GM19324 (cell line): ENCODE measurements at regions not wholly inside any gene's neighbourhood (a gene's known extent, or its start where the extent isn't known, plus 50 kb on each side); places are given as distances from the start of the nearest gene placed in this dataset.
"Not testable (repeated sequence)": the region's sequence is repeated elsewhere in the genome, so short reads cannot be mapped to it uniquely, and the experiment has no call there.

Experiments used
- ATAC-seq: cut with Tn5 transposase; IDR thresholded peaks from one replicate; pipeline ENCODE4 v1.9.1; 2021; ENCODE audit warnings: mild to moderate bottlenecking, moderate library complexity; ENCODE audit not compliant: unreplicated experiment, low FRiP score

DNA sequence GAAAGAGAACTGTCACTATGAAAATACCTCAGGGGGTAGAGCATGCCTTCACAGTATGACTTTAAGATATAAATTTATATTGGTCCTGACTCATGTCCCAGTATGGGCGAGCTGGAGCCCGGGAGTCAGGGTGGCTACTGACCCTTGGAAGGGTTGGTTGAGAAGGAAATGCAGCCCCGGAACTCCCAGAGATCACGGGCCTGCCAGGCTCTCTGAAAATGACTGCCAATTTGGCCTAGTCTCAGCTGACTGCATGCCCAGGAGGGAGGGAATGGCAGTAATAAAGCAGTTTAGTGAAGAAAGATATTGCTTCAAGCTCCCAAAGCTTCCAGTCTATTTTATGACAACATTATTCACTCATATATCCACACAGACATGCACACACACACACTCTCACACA lies 299.0 kb downstream of the NR2F2 start:
- no peak for ATAC-seq

DNA sequence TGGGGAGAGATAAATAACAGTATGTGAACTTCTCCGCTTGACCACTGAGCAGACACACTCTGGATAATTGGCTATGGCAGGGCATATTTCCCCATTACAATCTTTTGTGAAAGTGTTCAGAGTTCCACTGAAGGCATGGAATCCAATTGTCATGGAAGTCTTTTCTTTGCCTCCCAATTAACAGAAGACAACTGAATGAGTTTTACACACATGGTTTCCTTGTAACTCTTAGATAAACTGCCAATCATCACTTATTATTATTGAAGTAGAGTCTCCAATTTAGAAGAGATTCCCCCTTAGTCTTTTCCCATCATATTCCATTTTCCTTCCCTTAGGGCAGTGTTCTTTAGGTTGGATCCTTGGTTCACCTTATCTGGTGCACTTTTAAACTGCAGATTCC lies 308.3 kb downstream of the NR2F2 start:
- ATAC-seq, result no peak

GRCh38 chr15:96645796-96646195 lies 315.3 kb downstream of the NR2F2 start:
- ATAC-seq, result no peak

- no peak for ATAC-seq
These were observed 318.4 kb downstream of the NR2F2 start for GRCh38 chr15:96648866-96649265.

DNA sequence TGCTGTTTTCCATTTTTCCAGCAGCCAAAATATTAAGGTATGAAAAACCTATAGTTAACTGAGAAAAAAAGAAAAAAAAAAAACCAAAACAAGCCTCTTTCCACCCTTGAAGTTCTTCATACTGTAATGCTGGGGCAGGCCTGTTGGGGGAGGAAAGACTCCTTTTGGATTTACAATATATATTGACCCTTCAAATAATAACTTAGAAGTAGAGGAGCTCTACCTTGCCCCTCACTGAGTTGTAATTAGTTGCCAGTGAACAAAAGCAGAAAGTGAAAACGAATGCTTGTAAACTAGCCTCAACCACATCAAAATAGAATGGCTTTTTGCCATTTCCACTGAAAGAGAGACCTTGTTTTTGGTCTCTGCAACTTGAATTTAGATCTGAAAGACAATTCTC lies 326.6 kb downstream of the NR2F2 start:
- ATAC-seq, result no peak

GRCh38 chr15:96666979-96667378 lies 336.5 kb downstream of the NR2F2 start:
- not testable (repeated sequence) for ATAC-seq

DNA sequence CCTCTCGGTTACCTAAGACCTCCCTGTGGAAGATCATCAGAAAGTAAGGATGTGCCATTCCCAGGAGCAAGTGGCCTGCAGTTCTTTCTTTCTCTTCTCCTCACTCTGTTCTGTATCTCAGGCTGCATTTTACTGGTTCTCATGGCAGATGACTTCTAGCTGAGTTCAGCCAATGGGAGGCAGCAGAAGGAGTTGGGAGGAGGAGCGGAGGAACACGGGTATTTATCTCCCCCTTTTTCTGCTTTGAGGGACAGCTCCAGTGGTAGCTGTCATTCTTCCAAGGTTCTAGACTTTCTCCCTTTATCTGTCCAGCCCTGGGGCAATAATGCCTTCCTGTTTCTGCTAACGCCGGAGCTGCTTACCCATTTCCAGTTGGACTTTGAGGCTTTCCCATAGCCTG lies 339.9 kb downstream of the NR2F2 start:
- no peak for ATAC-seq

DNA sequence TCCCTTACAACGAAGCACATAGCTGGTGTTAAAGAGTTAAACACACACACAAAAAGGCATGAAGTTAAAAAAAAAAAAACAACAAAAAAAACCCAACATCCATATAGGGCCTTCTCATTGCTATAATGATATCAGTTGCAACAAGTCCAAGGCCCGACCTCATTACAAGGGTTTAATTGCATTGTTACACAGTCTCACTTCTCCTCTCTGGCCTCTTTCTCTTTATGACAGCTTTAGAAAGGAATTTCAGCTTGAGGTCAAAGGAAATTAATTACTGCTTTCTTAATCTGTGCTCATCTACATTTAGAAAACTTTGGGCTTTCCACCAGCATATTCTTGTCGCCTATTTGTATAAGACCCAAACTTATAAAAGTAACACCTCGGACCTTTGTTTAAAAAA lies 342.1 kb downstream of the NR2F2 start:
- ATAC-seq, result no peak

DNA sequence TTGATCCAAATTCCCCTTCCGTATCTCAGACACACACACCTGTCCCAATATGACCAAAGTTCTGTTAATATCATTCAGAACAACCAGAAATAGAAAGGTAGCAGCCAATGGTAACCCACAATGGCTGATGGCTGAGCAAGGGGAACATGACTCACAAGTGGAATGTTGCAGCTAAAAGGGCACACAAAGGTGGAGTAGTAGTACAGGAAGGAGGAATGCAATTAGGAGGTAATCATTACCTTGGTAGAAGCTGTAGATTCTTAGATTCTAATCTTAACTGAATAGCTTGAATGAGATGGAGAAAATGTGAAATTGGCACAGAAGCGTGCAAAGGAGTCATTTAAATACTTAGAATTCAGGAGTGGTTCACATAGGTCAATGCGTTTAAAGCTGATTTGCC lies 347.9 kb downstream of the NR2F2 start:
- ATAC-seq, result no peak

GRCh38 chr15:96687388-96688107 lies 357.0 kb downstream of the NR2F2 start:
- no peak for ATAC-seq

GRCh38 chr15:96690733-96691132 lies 360.2 kb downstream of the NR2F2 start:
- ATAC-seq, result no peak

DNA sequence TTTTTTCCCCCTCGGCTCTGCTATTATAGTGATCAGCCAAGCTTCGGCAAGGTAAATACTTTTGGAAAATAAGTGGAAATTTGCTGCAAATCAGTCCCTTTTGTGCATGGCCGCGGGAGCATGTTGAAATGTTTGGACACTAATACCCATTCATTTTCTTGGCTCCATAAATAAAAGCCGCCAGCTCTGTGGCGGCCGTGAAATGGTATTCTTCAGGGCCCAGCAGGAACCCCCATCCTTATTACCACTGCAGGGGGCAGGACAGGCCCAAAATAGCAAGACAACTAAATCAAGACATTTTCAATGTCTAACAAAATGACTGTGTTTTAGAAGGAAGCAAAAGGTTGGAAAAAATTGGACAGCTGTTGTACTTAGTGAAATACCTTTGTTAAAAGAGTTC lies 362.3 kb downstream of the NR2F2 start:
- no peak for ATAC-seq

DNA sequence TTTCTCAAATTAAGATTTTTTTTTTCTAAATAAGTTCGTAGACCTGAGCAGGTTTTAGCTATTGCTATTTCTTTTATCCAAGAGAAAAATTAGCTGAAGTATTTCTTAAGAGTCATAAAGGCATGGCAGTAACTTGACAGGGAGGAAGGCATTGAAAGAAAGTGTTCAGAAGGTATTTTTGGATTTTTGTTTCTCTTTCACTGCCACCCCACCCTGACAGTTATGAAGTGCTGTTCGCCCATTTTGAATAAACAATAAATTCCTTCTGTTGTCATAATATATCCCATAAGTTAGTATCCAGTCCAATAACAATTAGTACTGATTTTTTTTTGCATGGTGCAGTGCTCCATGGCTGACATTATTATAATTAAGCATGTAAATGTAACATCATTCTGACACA lies 363.0 kb downstream of the NR2F2 start:
- no peak for ATAC-seq

- no peak for ATAC-seq
These were observed 363.6 kb downstream of the NR2F2 start for GRCh38 chr15:96693990-96694517.

DNA sequence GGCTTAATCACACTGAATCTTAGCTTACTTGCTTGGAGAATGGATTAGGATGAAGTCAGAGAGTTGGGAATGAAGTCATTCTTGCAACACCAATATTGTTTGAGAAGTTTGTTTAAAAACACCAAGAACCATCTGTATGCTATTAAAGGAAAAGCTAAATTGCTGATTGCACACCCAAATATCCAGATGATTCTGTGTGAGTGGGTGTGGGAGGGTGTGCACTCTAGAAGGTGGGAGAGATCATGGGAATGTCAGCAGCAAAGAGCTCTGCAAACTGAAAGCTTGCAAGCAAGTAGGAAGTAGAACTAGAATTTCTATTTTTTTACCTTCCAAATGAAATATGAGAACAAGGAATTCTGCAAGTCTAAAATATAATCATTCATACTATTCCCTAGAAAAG lies 364.9 kb downstream of the NR2F2 start:
- ATAC-seq, result no peak

DNA sequence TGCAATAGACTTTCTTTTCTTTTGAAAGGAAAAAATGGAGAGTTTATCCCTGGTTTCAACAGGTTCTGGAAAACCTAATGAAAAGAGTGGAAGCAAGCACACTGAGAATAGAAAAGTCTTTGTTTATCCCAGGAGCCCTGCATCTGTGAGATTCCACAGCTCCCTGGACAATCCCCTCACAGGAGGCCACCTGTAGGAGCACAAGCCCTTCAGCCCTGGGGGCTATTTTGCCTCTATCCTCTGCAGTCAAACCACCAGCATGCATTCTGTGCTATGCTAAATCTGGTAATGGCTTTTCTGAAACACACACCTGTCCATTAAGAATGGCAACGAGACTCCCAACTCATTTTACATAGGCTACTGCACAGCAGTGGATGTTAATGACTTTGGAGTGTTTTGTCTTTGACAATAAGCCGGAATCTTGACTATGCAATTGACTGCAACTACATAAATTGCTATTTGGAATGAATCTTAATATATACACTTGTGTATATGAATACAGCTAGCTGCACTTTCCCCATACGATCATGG lies 369.4 kb downstream of the NR2F2 start:
- no peak for ATAC-seq

DNA sequence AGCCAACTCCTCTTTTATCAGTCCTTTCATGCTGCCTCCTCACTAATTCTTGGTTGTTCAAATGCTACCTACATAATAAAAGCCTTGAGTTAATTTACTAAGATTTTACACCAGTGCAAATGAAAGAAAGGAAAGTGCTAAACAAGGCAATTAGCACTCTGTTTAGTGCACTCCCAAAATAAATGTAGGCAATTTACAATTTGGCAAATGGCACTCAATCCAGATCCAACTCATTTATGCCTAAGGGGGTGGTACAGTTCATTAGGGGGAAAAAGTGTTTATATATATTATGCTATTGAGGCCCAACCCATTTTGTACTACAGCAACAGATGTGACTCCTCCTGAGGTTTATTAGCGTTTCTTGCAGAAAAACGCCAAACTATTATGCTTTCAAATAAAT lies 370.1 kb downstream of the NR2F2 start:
- no peak for ATAC-seq

- no peak for ATAC-seq
These were observed 370.9 kb downstream of the NR2F2 start for GRCh38 chr15:96701443-96701842.

DNA sequence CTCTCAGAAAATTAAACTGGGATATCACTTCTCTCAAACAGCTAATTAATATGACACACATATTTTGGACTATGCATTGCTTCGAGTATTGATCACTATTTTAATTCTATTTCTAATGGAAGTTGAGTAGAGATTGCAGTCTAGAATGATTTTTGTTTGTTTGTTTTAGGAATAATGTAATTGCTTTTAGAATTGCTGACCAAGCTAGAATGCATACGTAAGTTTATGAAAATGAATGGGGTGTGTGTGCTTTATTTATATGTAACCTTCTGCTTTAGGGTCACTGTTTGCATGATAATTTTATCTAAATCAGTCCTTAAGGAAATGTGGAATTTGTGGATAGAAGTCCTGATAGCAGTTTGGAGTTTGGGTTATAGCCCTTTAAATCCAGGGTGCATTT lies 371.4 kb downstream of the NR2F2 start:
- no peak for ATAC-seq

DNA sequence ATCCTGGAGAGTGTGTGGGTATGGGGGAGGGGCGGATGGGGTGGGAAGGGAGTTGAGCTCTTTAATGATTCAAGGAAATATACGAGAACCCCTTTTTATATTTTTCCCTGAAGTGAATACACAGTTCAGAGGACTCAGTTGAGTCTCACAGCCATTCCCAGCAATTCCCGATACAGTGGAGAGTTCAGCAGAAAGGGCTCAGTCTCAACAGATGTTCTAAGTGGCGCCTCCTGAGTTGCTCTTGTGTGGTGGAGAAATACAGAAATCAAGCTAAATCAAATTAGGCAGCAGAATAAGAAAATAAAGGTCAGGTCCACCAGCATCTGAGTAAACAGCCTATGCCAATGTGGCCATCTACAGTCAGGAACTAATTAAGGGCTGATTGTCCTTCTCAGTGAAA lies 372.1 kb downstream of the NR2F2 start:
- no peak for ATAC-seq

GRCh38 chr15:96703091-96703490 lies 372.6 kb downstream of the NR2F2 start:
- no peak for ATAC-seq

DNA sequence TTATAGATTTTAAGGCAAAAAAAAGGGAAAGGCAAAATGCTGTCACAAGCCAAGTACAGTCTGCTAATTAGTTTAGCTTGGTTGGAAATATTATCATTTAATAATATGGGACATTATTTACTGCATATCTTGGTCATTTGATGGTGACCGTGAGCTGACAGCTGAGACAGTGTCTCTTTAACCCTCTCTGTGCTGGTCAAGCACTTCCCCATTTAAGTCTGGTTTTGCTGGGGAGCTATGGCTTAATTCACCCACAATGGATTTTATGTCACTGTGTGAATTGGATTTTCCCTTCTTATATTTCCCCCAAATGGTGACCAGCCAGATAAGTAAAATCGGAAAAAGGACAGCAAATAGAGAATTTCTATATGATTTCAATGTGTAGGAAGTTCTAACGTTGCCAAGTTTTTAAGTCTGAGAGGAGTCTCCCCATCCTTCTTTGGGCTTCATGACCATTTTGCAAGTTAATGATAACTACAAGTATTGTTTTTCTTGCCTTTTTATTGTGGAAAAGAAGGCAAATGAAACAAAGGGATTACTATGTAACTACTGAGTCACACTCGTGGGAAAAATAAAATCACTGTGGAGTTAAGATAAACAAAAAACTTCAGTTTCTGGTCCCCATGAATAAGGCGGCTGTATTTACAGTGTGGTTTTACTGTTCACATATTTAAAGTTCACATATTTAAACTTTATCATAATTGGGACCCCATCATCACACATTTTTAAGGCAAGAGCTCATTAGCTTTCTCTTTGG lies 373.5 kb downstream of the NR2F2 start:
- ATAC-seq, result no peak
